Globus pallidus (tissue), 1 donor: ENCODE measurements at regions not wholly inside any gene's neighbourhood (a gene's known extent, or its start where the extent isn't known, plus 50 kb on each side); places are given as distances from the start of the nearest gene placed in this dataset.

Experiments
- DNase-seq: peaks from one replicate; pipeline ENCODE4 v3.0.0-alpha.2; 2015; ENCODE audit warnings: low spot score

DNA sequence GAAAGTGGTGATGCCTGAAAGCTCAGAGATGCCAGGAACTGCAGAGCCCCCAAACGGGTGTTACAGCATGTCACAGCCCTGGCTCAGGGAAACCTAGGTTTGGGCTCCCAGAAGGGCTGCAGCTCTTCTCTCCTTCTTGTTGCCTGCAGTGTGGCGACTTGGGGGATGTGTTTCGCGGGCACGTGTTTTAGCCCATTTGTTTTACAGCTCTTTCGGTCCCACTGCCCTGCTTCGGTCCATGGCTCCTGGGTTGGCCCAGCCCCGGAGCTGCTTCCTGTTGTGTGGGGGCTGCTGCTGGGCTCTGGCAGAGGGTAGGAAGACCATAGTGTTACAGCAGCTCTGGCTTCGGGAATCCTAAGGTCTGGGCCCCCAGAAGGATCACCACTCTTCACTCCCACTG lies 222.9 kb upstream of the RIOK2 start:
- no peak for DNase-seq

- no peak for DNase-seq
Observed at GRCh38 chr5:97406946-97407676, 224.1 kb upstream of the RIOK2 start.

- DNase-seq, result no peak
Observed at GRCh38 chr5:97408331-97408730, 225.3 kb upstream of the RIOK2 start.

DNA sequence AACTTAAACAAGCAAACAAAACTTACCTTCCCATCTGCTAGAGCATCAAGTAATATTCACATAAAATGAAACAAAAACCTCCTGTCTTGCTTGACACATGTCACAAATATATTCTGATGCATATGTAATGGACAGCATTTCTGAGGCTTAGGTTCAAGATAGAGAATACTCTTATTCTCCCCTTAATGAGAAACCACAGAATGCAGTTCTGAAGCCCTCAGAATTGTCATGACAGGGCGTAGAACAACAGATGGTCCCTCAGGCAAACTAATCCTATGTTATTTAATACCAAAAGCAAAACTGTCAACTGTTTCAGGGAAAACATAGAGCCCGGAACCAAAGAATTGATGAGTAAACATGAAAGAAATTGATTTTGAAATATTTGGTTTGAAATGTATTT lies 229.9 kb upstream of the RIOK2 start:
- DNase-seq, result no peak

- no peak for DNase-seq
Observed at GRCh38 chr5:97417986-97418385, 234.9 kb upstream of the RIOK2 start.

- no peak for DNase-seq
Observed at GRCh38 chr5:97418462-97418861, 235.4 kb upstream of the RIOK2 start.

- no peak for DNase-seq
Observed at GRCh38 chr5:97420646-97421045, 237.6 kb upstream of the RIOK2 start.

DNA sequence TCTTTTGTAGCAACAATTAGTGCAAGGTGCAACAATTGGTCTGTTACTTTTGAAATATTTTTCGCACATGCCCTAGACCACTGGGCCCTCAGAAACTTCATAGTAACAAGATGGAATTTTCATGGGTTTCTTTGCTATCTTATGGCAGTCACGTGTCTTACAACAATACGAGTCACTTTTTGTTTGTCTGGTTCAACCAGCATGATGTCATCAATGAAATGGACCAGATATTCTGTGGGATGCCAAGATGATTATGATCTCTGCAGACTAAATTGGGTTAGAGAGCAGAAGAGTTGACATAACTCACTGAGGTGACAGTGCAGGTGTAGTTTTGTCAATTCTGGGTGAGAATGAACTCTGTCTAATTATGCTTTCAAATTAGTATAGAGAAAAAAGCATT lies 239.6 kb upstream of the RIOK2 start:
- DNase-seq, result no peak

DNA sequence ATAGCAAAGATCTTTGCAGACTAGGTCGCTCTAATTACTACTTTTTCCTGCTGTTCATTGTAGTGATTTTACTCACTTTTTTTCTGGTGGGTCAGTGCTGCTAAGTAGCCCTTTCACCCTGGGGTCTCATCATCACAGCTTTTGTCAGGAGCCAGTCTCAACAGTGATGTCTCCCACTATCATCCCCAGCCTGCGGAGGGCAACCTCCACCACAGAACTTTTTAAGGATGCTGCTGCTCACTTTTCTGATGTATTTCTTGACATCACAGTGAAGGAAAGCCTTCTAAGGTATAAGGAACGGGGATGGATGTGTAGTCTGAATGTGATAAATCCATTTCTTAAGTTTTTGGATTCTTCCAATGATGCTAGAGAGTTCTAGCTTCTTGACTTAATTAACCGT lies 242.5 kb upstream of the RIOK2 start:
- DNase-seq, result peak; percentile 30

- no peak for DNase-seq
Observed at GRCh38 chr5:97427235-97427634, 244.2 kb upstream of the RIOK2 start.

GRCh38 chr5:97434021-97434420 lies 251.0 kb upstream of the RIOK2 start:
- no peak for DNase-seq

DNA sequence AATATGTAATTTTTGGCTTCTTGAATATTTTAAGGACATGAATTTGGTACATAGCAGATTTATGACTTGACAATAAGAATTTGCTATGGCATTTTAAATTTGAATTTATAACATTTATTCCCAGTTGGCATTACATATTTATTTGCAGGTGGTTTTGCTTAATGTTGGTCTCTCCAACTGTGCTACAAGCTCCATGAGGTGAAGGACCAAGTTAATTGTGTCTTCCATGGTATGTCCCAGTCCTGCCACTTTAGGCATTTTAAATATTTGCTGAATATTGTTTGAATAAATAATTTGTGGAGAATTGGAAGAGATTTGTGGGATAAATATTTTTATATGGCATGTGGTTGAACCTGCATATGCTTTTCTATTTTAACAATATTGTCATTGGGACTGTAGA lies 253.4 kb upstream of the RIOK2 start:
- no peak for DNase-seq

DNA sequence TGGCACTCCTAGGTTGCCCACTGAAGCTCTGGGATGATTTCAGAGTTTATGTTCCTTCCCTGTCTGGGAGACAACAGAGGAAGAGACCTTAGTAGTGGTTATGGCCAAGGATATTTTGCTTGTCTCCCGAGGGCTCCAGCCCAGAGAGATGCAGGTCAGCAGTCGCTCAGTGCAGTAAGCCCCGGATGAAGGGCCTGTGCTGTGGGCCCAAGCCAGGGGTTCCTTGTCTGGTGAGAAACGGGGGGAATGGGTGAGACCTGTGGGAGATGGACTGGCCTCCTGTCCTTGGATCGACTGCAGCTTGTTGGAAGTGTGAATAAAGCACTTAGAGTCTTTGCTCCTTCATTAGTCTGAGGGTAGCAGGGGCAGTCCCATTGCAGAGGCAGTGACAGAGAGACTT lies 260.7 kb upstream of the RIOK2 start:
- no peak for DNase-seq

DNA sequence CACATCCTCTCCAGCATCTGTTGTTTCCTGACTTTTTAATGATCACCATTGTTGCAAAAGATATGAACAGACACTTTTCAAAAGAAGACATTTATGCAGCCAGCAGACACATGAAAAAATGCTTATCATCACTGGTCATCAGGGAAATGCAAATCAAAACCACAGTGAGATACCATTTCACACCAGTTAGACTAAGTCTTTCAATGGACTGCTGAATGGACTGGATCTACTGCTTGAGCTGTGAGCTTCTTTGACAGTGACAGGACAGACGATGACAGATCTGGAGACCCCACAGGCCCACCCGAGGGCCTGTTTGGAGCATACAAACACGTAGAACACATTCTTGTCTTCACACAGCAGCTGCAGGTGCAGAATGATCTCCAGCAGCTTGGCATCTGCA lies 266.1 kb upstream of the RIOK2 start:
- no peak for DNase-seq

GRCh38 chr5:97452646-97453045 lies 269.6 kb upstream of the RIOK2 start:
- peak; percentile 81 for DNase-seq

DNA sequence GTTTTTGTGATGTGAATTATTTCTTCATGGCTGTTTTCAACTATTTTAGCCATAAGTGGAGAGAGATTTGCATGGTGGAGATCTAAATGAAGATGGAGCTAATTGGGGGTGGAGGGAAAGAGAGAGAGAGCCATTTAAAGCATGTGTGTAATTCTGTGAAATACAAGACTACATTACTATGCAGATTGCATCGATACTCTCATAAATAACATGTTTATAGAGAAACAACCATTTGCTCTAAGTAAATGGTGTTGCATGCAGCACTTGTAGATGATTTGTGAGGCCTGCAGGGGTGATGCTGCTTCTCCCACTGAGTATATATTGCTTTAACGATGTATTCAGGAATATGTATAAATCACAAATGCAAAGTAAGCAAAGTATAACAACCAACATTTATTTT lies 270.2 kb upstream of the RIOK2 start:
- DNase-seq, result peak; percentile 23

DNA sequence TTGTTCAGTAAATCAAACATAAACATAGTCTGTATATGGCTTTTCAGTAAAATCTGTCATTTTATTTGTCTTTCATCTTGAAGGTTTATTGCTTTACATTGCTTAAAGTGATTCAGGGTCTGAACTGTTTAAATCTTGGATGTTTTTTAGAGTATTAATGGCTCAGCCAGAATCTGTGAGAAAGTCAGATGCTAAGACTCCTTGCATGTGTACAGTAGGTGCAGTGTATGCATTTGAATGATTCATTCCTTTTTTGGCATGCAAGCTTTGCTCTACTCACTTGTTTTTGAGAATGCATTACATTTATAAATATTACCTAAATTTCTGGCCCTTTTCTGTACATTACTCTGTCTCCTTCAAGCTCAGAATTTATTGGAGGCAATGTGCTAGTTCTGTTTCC lies 271.0 kb upstream of the RIOK2 start:
- peak; percentile 3 for DNase-seq

GRCh38 chr5:97455996-97456395 lies 272.9 kb upstream of the RIOK2 start:
- DNase-seq, result no peak

- no peak for DNase-seq
Observed at GRCh38 chr5:97458851-97459250, 275.8 kb upstream of the RIOK2 start.

- DNase-seq, result no peak
Observed at GRCh38 chr5:97471951-97472350, 288.9 kb upstream of the RIOK2 start.

DNA sequence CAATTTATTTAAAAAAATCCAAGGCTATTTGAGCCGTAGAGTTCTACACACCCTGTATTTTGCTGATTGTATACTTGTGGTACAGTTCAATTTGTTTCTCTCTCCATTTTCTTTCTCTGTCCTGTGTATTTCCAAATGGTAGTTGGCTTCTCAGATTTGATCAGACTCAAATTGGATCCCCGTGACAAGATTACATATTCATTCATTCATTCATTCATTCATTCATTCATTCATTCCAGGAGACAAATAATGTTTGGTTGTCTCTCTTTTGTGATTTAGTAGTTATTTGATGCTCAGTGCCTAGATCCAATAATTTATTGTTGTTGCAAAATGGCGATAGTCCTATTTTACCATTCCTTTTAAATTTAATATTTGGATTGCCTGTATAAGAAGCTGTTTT lies 292.8 kb upstream of the RIOK2 start:
- no peak for DNase-seq

DNA sequence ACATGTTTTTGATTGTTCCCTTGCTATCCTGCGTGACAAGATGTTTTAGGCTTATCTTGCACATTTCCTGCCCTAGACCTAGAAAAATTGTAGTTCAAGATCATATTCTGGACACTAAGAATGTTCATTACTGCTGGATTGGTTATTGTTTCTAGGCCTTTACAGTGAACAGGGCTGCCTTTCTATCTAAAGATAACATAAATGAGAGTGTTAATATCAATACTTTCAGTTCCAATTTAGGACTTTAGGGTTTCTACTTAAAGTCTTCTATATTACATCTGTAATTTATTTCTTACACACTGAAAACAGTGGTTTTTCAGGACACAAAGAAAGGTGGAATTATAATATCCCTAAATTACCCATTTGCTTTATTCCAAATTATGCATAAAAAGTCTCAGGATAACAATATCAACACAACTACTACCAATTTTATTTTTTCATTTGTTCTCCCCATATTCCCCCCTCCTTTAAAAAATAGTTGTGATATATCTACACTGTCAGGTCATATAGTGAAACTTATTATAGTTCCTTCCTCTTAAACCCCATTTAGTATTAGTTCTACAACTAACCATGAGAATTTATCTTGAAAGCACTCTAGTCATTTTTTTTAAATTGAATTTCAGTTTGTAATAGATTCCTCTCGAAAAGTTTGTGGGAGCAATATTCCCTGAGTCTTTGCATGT lies 293.9 kb upstream of the RIOK2 start:
- DNase-seq, result no peak

DNA sequence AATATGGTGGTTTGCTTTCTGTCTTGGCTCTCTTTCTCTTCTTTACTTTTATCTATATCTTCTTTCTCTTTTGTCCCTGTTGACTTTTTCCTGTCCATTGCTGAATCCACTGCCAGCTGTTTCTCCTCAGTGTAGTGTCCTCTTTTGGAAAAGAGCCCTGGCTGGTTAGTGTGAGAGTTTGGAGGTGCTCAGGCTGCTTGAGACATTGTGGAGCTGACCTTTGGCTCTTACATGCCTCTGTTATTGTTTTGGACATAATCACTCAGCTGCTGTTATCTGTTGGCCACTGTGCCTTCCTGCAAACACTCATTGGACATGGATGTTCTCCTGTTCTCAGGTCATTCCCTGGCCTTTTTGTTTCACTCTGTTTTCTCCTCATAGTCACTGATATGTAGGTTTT lies 295.4 kb upstream of the RIOK2 start:
- no peak for DNase-seq

- no peak for DNase-seq
Observed at GRCh38 chr5:97480313-97480712, 297.3 kb upstream of the RIOK2 start.
